ENCODE measurements at regions not wholly inside any gene's neighbourhood (a gene's known extent, or its start where the extent isn't known, plus 50 kb on each side); places are given as distances from the start of the nearest gene placed in this dataset.
"Not testable (repeated sequence)": the region's sequence is repeated elsewhere in the genome, so short reads cannot be mapped to it uniquely, and the experiment has no call there.

DNA sequence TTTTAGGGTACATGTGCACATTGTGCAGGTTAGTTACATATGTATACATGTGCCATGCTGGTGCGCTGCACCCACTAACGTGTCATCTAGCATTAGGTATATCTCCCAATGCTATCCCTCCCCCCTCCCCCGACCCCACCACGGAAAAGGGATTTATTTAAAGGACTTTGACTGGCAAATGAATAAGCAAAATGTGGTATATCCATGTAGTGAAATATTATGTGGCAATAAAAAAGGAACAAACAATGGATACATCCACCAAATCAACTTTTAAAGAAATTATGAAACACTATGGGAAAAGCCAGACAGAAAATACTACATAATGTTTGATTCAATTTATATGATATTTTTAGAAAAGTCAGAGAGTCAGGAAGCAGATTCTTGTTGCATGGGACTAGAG, 156.5 kb downstream of the TTC8 start:
- TF ChIP-seq, protein P1, sequence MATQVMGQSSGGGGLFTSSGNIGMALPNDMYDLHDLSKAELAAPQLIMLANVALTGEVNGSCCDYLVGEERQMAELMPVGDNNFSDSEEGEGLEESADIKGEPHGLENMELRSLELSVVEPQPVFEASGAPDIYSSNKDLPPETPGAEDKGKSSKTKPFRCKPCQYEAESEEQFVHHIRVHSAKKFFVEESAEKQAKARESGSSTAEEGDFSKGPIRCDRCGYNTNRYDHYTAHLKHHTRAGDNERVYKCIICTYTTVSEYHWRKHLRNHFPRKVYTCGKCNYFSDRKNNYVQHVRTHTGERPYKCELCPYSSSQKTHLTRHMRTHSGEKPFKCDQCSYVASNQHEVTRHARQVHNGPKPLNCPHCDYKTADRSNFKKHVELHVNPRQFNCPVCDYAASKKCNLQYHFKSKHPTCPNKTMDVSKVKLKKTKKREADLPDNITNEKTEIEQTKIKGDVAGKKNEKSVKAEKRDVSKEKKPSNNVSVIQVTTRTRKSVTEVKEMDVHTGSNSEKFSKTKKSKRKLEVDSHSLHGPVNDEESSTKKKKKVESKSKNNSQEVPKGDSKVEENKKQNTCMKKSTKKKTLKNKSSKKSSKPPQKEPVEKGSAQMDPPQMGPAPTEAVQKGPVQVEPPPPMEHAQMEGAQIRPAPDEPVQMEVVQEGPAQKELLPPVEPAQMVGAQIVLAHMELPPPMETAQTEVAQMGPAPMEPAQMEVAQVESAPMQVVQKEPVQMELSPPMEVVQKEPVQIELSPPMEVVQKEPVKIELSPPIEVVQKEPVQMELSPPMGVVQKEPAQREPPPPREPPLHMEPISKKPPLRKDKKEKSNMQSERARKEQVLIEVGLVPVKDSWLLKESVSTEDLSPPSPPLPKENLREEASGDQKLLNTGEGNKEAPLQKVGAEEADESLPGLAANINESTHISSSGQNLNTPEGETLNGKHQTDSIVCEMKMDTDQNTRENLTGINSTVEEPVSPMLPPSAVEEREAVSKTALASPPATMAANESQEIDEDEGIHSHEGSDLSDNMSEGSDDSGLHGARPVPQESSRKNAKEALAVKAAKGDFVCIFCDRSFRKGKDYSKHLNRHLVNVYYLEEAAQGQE (IDR thresholded peaks at IDR 0.05; ENCODE audit: borderline replicate concordance), result not testable (repeated sequence)
- TF ChIP-seq, protein P2, sequence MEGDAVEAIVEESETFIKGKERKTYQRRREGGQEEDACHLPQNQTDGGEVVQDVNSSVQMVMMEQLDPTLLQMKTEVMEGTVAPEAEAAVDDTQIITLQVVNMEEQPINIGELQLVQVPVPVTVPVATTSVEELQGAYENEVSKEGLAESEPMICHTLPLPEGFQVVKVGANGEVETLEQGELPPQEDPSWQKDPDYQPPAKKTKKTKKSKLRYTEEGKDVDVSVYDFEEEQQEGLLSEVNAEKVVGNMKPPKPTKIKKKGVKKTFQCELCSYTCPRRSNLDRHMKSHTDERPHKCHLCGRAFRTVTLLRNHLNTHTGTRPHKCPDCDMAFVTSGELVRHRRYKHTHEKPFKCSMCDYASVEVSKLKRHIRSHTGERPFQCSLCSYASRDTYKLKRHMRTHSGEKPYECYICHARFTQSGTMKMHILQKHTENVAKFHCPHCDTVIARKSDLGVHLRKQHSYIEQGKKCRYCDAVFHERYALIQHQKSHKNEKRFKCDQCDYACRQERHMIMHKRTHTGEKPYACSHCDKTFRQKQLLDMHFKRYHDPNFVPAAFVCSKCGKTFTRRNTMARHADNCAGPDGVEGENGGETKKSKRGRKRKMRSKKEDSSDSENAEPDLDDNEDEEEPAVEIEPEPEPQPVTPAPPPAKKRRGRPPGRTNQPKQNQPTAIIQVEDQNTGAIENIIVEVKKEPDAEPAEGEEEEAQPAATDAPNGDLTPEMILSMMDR (IDR thresholded peaks at IDR 0.05; ENCODE audit: poor library complexity, severe bottlenecking), result not testable (repeated sequence)
- not testable (repeated sequence) for TF ChIP-seq POLR2AphosphoS5 (IDR thresholded peaks at IDR 0.05); EZH2 (IDR thresholded peaks at IDR 0.05; ENCODE audit: borderline replicate concordance, insufficient read depth, low read length, poor library complexity, severe bottlenecking); TAF1 (IDR thresholded peaks at IDR 0.05; ENCODE audit: low read depth); EP300 (conservative IDR thresholded peaks at IDR 0.05; ENCODE audit: poor library complexity, severe bottlenecking); RAD21 (conservative IDR thresholded peaks at IDR 0.05); SMC3 (conservative IDR thresholded peaks at IDR 0.05; ENCODE audit: poor library complexity)

Data from neural cell (in vitro differentiated cells).